HS-27A (cell line): ENCODE measurements at regions not wholly inside any gene's neighbourhood (a gene's known extent, or its start where the extent isn't known, plus 50 kb on each side); places are given as distances from the start of the nearest gene placed in this dataset.
"Not testable (repeated sequence)": the region's sequence is repeated elsewhere in the genome, so short reads cannot be mapped to it uniquely, and the experiment has no call there.

Experiments used
- DNase-seq: peaks from one replicate; pipeline ENCODE4 v3.0.0-alpha.2; 2012; ENCODE audit warnings: low read depth, missing footprints

DNA sequence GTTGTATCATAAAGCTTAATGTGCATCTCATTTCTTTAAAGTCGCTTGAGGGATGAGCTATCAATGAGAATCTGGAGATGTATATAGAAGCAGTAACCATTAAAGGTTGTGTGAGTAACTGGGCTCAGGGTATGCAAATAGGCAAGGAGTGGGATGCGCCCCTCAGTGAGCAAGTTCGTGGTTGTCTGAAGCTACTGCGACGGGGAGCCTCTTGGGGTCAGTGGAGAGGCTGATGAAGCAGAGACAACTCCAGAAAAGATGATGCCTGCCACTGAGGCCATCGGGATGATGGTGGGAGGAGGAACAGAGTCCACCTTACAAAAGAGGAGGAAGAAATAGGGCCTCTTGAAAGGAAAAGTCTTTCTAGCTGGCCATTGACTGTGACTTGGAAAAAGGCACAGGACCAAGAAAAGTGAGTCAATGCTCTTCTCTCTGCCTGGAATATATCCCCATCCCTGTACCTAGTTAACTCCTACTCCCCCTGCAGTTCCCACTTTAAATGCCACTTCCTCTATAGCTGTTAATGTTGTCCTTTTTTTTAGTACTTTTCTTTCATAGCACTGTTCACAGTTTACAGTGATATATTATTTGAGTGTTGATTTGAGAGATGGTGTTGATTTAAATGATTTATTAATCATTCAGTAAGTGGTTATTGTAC lies 51.4 kb upstream of the LSM6 start:
- no peak for DNase-seq

DNA sequence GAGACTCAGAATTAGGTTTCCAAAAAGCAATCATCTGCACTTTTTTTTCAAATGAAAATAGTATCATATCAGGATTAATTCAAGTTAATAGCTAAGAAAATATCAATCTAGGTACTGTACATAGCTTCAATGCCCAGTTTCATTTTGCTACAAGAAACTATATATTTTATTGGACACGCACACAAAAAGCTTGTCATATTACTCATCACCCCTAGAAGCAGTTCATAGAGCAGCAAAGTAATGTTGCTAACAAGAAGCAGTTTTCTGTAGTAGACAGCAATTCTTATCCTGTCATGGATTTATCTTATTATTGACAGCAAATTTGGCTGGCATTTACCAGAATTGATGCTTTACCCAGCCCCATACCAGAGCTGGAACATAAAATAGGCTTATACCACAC lies 52.3 kb upstream of the LSM6 start:
- DNase-seq = no peak

DNA sequence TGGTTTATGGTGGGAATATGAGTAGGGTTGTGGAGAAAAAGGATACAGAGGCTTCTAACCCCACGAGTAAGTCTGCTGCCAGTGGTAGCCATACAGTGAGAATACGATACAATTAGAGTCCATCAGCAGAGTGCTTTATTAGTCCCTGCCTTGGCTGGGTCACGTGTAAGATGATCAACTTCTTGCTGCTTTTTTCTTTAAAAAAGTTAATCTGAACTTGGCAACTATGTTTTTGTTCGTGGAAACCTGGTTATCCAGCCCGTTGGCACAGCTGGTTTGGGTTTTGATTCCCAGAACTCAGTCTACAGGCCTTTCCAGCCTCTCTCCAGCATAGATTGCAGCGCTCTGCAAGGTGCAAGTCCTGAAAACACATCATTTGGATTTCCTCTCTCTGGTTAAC lies 53.1 kb upstream of the LSM6 start:
- DNase-seq = no peak

DNA sequence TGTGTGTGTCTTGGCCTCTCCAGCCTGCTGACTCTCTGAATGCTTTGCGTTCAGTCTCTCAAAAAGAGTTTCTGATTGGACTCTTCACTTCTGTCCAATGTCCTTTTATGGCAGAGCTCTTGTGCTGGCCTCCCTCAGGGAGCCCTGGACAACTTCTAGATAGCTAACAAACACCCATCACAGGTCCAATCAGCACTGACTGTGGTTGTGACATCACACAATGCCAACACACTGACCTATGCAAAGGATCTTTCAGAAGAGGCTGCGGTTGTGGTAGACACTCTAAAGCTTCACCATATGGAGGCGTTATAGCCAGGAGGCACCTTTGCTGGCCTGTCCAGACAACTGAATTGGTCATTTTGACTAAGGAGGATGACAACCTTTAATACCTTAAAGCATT lies 53.8 kb upstream of the LSM6 start:
- no peak for DNase-seq

DNA sequence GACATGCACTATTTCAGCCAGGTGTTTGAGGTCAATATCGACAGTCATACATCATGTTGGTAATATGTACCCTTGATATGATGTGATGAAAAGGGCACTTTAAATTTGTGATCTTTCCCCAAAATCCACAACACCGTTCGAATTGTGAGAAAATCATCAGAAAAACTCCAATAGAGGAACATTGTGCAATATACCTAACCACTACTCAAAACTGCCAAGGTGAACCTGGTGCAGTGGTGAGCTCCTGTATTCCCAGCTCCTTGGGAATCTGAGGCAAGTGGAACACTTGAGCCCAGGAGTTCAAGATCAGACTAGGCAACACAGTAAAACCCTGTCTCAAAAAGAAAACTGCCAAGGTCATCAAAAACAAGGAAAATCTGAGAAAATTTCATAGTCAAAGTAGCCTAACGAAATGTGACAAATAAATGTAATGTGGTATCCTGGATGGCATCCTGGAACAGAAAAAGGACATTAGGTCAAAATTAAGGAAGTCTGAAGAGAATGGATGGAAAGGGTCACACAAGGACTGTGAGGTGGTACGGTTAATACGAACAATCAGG lies 55.6 kb upstream of the LSM6 start:
- no peak for DNase-seq

DNA sequence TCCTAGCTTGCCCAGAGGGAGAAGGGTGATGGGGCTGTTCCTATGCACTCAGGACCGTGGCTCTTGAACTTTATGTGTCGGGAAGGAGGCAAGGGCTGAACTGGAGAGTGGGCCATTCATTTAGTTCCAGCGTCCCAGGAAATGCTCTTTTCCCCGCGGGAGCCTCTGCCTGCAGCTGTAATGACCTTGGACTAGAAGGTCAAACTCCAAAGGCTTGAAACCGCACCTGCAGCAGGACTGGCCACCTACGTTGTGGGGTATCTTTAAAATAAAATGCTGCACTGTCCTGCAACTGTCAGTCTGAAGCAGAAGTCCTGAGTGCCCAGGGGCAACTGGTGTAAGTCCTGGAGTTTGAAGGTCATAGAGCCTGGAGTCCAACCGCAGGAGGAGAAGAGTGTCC lies 61.5 kb upstream of the LSM6 start:
- no peak for DNase-seq

DNA sequence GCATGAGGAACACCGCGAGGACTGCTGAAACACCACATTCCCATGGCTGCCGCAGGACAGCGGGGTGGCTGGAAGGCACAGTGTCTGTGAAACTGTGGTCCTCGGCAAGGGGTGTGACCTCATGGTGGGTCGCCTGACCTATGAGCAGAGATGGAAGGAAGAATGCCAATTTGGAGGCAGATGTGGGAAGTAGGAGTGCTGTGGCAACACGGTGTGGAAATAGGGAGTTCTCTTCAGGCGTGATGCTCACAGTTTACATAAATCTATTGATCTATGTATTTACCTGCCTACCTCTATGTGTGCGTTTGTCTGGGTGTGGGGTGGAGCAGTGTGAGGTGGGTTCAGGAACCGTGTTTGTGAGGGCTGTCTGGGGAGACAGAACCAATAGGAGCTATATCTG lies 62.3 kb upstream of the LSM6 start:
- no peak for DNase-seq

DNA sequence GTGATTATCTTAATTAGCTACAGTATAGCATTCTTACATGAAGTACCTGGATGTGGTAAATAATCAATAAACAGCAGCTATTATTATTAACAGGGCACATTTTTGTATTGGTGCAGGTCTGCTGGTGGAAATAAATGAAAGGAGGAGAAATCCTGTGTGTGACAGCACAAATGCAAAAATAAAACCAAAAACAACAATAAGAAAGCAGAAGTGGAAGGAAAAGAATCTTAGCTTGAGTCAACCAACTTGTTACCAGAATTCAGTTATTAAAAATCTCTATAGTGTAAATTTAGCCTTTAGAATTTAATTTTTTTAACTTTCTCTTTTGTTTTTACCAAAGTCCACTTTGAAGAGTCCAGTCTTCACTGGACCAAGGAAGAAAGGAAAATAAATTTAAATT lies 63.1 kb upstream of the LSM6 start:
- no peak for DNase-seq

DNA sequence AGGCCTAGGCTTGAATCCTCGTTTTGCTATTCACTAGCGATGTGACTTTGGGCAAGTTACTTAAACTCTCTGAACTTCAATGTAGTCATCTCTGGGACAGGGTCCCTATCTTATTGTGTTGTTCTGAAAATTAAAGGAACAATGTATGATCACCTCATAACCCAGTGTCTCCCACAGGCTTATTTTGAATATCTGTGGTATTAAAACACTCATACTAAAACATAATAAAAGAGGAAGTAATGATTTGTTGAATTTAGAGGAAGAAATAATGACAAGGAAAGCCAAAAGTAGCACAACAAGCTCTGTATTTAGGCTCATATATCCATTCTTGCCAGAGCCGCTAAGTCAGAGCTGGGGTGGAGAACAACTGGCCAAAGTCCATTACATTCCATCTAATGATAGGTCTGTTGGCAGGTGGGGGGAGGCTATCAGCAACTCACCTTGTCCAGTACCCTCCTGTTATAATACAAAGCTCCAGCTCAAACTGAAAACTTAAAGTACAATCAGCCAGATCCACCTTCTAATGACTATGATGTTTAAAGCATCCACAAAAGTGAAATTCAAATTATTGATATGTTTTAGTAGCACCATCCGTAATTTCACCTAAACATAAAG lies 64.5 kb upstream of the LSM6 start:
- no peak for DNase-seq

DNA sequence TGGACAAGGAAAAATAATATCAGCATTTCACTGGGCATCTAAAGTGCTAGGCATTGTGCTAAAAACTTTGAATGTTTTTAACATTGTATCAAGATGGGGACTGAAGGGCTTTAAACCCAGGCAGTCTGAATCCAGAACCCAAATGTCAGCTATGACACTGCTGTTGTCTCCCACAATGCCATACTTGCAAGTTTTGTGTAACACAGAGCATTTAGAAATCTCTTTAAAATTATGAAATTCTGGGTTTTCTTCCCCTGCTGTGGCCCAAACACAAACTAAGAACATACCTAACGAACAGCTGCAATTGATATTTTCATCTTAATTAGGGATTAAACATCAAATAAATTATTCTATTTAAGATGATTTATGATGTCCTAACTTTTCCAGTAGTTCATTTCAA lies 66.8 kb upstream of the LSM6 start:
- no peak for DNase-seq

DNA sequence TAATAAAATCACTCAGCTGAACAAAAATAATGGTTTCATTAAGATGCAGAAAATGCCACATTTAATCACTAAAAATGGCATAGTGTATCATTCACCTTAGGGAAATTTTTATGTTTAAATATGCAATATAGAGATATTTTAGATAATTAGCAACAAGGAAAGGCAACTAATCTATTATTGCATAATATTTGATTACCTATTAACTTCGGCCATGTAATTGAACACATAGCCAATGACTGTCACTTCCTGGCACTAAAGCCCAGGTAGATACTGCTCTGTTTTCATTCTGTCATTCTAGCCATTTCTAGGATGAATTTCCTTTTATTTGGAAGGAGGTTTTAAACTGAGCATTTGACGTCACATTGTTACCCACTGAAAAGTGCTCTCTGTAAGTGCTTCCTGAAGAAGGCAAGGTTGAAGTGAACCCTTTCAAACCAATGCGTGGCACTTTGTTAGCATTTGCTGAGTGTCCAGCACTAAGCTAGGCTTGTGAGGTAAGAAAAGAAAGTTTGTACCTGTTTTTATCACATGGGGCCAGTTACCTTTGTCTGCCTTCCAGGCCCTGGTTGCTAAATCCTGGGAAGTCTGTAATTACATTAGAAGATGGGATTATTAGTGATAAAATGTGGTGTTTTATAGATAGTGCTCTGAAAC lies 67.8 kb upstream of the LSM6 start:
- DNase-seq = no peak

DNA sequence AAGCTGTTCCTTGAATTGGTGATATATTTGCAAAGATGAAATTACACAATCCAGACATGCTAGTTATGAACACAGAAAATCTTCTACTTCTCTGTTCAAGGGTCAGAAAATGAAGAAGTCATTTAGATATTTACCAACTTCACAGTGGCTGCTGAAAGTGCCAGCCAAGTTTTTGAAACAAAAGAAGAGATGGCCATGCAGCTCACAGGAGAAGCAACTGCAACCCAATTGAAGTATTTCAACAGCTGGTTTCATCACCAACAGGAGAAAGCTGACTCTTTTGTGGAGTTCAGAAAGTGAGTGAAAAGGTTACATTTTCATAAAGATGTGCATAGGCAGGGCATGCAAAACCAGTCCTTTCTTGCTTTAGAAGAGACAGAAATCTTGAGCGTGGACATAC lies 70.1 kb upstream of the LSM6 start:
- DNase-seq = no peak

DNA sequence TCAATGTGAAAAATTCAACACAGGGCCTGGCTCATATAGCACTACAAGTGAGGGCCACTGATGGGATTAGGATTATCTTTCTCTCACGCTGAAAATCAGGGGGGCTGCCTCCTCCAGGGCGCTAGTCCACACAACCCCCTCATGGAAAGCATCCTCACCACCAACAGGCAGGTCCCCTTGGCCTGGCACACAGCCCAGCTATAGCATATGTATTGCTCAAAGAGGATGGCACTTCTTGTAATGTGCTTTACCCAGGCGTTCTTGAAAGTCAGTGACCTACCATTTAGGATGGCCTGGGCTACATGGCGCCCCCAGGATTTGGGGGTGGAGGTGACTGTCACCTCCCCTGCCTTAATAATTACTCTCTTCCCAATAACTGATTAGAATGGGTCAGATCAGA lies 71.0 kb upstream of the LSM6 start:
- no peak for DNase-seq

DNA sequence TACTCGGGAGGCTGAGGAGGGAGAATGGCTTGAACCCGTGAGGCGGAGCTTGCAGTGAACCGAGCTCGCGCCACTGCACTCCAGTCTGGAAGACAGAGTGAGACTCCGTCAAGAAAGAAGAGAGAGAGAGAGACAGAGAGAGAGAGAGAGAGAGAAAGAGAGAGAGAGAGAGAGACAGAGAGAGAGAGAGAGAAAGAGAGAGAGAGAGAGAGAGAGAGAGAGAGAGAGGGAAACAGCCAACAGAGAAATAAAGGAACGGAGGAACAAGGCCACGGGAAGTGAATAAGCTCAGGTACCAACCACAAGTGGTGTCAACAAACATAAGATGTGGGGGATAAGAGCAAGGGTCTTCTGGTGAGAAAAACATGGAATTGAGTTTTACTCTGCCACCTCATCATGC lies 71.5 kb upstream of the LSM6 start:
- not testable (repeated sequence) for DNase-seq

DNA sequence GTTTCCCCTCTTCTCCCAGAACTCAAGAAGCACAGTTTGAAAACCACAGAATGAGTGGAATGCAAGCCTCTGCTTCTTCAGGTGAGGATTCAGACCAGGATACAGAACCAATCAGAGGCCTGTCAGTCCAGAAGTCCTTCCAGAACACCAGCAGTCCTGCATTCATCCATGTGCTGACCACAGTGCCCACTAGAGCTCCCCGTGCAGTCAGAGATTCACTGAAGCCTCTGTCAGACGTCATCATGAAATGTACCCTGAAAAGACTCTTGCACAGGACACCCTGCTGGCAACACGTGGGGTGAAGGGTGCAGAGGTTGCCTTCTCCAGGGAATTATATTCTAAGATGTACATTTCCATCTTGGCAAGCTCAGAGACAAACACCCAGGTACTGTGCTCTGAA lies 75.9 kb upstream of the LSM6 start:
- no peak for DNase-seq

DNA sequence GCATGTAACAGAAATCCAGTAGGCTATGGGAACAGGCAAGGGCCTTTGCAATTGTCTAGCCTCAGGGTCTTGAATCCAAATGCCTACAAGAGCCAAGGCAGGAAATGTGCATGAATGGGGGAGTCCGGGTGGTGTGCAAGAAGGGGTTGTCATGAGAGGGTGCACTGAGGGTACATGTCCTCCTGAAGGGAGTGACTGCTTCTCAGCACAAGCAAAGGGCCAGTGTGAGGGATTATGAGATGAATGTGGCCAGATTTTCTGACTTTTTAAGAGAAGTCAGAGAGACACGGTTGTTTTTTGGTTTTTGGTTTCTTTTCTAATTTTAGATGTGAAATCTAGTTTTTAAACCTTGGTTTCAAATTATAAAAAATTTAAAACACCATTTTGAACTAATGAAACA lies 76.5 kb upstream of the LSM6 start:
- no peak for DNase-seq

DNA sequence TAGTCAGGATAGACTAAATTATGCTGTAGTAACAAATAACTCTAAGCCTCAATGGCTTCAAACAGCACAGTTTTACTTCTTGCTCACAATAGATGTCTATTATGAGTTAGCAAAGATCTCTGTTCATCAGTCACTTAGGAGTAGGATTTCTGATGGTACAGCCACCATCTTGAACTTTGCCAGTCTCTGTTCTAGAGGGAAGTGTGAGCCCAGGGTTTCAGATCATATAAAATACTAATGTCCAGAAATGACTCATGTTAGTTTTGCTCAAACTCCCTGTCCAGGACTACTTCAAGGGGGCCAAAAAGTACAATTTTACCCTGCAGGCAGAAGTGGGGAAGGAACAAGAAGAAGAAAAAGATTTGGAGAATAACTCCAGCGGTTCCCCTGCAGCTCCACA lies 77.1 kb upstream of the LSM6 start:
- DNase-seq = no peak

DNA sequence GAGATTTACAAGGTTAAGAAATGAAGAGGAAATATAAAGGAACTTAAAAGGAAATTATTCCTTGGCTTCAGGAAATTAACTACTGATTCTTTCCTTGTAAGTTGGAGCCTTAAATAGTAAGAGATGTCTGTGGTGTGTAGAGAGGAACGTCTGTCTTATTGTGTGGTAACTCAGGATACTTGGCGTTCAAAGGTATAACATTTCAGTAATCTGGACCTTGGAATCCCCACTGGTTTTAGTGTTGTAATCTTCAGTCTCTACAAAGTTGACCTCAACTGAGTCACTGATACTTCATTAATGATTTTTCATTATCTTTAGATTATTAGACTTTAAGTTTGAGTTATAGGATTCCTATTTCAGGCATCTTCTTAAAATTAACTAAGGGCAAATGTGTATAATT lies 79.1 kb upstream of the LSM6 start:
- DNase-seq = no peak

DNA sequence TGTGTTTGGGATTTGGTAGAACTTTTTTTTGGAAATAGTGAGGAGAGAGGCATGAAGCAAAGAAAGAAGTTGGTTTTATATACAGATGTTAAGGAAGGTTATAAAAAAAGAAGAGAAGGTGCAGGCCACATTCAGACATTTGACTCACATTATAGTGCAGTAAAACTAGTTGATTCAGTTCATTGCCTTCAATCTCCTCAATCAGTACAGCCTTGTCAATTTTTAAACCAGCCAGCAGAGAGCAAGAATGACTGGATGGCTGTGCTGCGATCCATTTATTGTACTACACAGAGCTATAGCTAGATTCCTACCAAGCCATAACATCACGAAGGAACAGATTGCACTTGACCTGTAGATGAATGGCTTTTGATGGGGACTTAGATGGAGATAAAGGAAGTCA lies 79.7 kb upstream of the LSM6 start:
- DNase-seq = no peak

DNA sequence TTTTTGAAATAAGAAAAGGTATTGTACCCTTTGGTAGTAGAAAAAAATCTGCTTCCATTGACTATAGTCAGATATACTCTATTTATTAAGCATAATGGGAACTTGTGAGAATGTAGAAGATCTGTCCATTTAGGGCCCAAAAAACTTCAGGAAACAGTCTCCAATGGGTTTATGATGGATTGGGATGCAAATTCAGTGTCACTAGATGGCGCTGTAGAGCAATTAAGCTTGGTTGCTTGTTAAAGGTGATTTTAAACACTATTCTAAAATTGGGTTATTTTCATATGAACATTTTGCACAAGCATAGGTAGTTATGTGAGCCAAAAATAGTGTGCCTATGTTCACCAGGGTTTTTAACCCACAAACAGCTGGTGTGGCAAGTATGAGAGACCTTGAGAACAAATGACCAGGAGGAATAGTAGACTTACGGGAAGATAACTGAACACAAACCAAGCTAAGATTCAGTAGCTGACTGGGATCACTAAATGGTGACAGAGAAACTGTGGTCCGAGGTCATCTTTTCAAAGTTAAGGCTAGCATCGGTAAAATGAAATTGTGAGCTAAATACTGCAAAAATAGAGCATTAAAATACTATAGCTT lies 80.3 kb upstream of the LSM6 start:
- peak; percentile 59 for DNase-seq

DNA sequence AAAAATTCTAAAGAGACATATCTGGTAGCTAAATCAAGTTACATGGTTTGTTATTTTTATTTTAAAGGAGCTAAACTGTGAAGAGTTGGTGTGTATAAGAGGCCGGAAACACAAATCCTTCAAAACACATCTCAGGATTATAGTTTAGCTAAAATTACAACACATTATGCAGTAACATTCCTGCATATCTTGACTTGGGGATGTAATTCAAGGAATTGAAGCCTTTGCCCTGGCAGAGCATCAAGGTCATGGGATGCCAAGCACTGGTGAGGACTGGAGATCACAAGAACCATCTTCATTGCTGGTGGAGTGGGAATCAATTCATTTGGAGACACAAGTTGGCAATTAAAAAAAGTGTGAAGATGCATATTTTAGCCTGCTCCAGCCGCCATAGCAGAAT lies 86.8 kb upstream of the LSM6 start:
- no peak for DNase-seq

DNA sequence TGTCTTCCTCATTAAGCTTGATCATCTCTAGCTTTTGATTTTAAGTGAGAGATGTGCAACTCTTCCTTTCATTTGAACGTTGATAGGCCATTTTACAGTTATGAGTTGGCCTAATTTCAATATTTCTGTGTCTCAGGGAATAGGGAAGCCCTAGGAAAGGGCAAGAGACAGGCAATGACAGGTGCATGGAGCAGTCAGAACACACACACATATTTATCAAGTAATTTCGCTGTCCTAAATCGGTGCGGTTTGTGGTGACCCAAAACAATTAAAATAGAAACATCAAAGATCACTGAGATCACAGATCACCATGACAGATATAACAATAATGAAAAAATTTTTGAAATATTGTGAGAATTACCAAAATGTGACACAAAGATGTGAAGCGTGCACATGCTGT lies 87.7 kb upstream of the LSM6 start:
- DNase-seq = no peak

DNA sequence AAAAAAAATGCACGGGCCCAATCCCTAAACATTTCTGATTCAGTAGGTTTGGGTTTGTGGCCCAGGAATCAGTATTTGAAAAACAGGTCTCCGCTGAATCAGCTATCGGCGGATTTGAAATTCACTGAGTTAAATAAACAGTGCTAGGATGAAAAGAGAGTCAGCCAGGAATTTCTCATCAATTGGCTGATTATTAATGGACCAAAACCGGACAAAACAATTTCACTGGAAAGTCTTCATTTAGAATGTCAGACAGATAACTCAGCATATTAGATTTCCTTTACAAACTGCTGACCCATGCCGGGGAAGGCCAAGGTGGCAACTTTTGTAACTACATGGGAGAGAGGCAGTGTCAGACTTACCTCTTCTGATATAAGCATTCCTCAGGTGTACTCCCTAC lies 99.4 kb upstream of the LSM6 start:
- no peak for DNase-seq
